GM23338 (cell line): ENCODE measurements at regions not wholly inside any gene's neighbourhood (a gene's known extent, or its start where the extent isn't known, plus 50 kb on each side); places are given as distances from the start of the nearest gene placed in this dataset.
"Not testable (repeated sequence)": the region's sequence is repeated elsewhere in the genome, so short reads cannot be mapped to it uniquely, and the experiment has no call there.

Experiments
- ATAC-seq: fragments of 200-7000 bp; cut with Tn5 transposase; 3 replicates; pipeline ENCODE4 v1.9.1; 2020
- DNase-seq: peaks from one replicate; pipeline ENCODE4 v3.0.0-alpha.2; 2015; ENCODE audit warnings: low spot score
- H2AFZ ChIP-seq: fragments of 200-600 bp; sonication (generic); 2 replicates; pipeline ENCODE4 v1.8.0; 2016; ENCODE audit warnings: antibody characterized with exemption, mild to moderate bottlenecking, moderate library complexity
- H3F3A ChIP-seq: fragments of 200-600 bp; sonication (generic); replicated peaks from 2 replicates; pipeline ENCODE4 v1.8.0; 2017; ENCODE audit warnings: antibody characterized with exemption, mixed run types, low read depth
- H3K27ac ChIP-seq: fragments of 200-600 bp; sonication (generic); 2 replicates; pipeline ENCODE4 v1.6.1; 2016; ENCODE audit warnings: low read depth
- H3K27me3 ChIP-seq: fragments of 200-600 bp; sonication (generic); 2 replicates; pipeline ENCODE4 v1.8.0; 2016; ENCODE audit warnings: mild to moderate bottlenecking, mixed run types, moderate library complexity; ENCODE audit not compliant: insufficient read depth
- H3K36me3 ChIP-seq: fragments of 200-600 bp; sonication (generic); 2 replicates; pipeline ENCODE4 v1.8.0; 2016; ENCODE audit warnings: mild to moderate bottlenecking; ENCODE audit not compliant: insufficient read depth
- H3K4me1 ChIP-seq: fragments of 200-600 bp; sonication (generic); 2 replicates; pipeline ENCODE4 v1.8.0; 2016; ENCODE audit warnings: mild to moderate bottlenecking, moderate library complexity; ENCODE audit not compliant: insufficient read depth
- H3K4me2 ChIP-seq: fragments of 200-600 bp; sonication (generic); 2 replicates; pipeline ENCODE4 v1.7.1; 2017; ENCODE audit warnings: mixed run types
- H3K4me3 ChIP-seq: fragments of 200-600 bp; sonication (generic); 2 replicates; pipeline ENCODE4 v1.6.1; 2016; ENCODE audit warnings: mixed run types
- H3K79me2 ChIP-seq: fragments of 200-600 bp; sonication (generic); replicated peaks from 2 replicates; pipeline ENCODE4 v1.8.0; 2017; ENCODE audit warnings: mild to moderate bottlenecking; ENCODE audit not compliant: insufficient read depth
- H3K9me2 ChIP-seq: fragments of 200-600 bp; sonication (generic); 2 replicates; pipeline ENCODE4 v1.8.0; 2017; ENCODE audit not compliant: insufficient read depth
- H4K20me1 ChIP-seq: fragments of 200-600 bp; sonication (generic); replicated peaks from 2 replicates; pipeline ENCODE4 v1.8.0; 2017; ENCODE audit warnings: mild to moderate bottlenecking; ENCODE audit not compliant: insufficient read depth
- H3K27ac Mint-ChIP-seq: 2 replicates; pipeline ENCODE4 v1.8.0; 2020; ENCODE audit warnings: inconsistent platforms, mild to moderate bottlenecking, moderate library complexity, mixed read lengths
- H3K27me3 Mint-ChIP-seq: 3 replicates; pipeline ENCODE4 v1.8.0; 2022; ENCODE audit warnings: low read depth, mild to moderate bottlenecking, moderate library complexity, mixed read lengths, inconsistent platforms; ENCODE audit not compliant: insufficient read depth, poor library complexity
- H3K36me3 Mint-ChIP-seq: 3 replicates; pipeline ENCODE4 v1.8.0; 2021; ENCODE audit warnings: low read depth, mild to moderate bottlenecking, inconsistent platforms, moderate library complexity, mixed read lengths
- H3K4me1 Mint-ChIP-seq: 3 replicates; pipeline ENCODE4 v1.8.0; 2020; ENCODE audit warnings: mild to moderate bottlenecking, inconsistent platforms, mixed read lengths
- H3K4me3 Mint-ChIP-seq: 3 replicates; pipeline ENCODE4 v1.8.0; 2021; ENCODE audit warnings: moderate library complexity, mild to moderate bottlenecking, inconsistent platforms, mixed read lengths
- H3K9me3 Mint-ChIP-seq: 3 replicates; pipeline ENCODE4 v1.8.0; 2020; ENCODE audit warnings: moderate library complexity, mild to moderate bottlenecking, inconsistent platforms, mixed read lengths
- NANOG ChIP-seq: IDR thresholded peaks from 2 replicates; pipeline ENCODE4 v1.6.1; 2016; ENCODE audit warnings: antibody characterized with exemption, borderline replicate concordance
- STAT1 ChIP-seq: IDR thresholded peaks from one replicate; pipeline ENCODE4 v1.6.1; 2016; ENCODE audit warnings: antibody characterized with exemption; ENCODE audit not compliant: unreplicated experiment
- ZNF331 ChIP-seq: fragments of 250-450 bp; sonication (Bioruptor Pico); IDR thresholded peaks from 2 replicates; pipeline ENCODE4 v1.5.0; 2020; ENCODE audit warnings: low read depth, mild to moderate bottlenecking, moderate library complexity
- ZNF462 ChIP-seq: fragments of 250-450 bp; sonication (Bioruptor Pico); IDR thresholded peaks from 2 replicates; pipeline ENCODE4 v1.5.0; 2020; ENCODE audit warnings: mild to moderate bottlenecking, moderate library complexity
- TF ChIP-seq, protein P1 (sequence below): IDR thresholded peaks from 2 replicates; pipeline ENCODE4 v1.6.1; 2016; ENCODE audit warnings: antibody characterized with exemption

DNA sequence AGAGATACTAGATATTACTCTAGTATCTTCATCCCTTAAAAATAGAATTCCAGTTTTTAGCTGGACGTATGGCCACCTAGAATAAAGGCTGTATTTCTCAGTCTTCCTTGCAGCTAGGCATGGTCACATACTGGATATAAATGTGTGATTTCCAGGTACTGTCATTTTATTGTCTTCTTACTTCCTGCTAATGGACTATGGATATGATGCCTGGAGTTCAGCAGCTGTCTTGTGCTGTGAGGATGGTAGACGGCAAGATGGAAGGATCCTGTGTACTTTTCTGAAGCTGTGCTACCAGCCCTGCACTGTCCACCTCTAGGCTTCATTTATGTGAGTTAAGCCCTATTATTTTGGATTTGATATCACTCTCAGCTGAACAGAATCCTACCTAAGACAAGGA is 83.4 kb downstream of the EBLN2 start (continued):
- no peak for TF ChIP-seq ZNF462 (CRISPR knock-in tag)
- TF ChIP-seq STAT1, result no peak
- TF ChIP-seq, protein P1, sequence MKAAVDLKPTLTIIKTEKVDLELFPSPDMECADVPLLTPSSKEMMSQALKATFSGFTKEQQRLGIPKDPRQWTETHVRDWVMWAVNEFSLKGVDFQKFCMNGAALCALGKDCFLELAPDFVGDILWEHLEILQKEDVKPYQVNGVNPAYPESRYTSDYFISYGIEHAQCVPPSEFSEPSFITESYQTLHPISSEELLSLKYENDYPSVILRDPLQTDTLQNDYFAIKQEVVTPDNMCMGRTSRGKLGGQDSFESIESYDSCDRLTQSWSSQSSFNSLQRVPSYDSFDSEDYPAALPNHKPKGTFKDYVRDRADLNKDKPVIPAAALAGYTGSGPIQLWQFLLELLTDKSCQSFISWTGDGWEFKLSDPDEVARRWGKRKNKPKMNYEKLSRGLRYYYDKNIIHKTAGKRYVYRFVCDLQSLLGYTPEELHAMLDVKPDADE, result no peak
- TF ChIP-seq NANOG, result no peak
- TF ChIP-seq ZNF331 (CRISPR knock-in tag), result no peak

DNA sequence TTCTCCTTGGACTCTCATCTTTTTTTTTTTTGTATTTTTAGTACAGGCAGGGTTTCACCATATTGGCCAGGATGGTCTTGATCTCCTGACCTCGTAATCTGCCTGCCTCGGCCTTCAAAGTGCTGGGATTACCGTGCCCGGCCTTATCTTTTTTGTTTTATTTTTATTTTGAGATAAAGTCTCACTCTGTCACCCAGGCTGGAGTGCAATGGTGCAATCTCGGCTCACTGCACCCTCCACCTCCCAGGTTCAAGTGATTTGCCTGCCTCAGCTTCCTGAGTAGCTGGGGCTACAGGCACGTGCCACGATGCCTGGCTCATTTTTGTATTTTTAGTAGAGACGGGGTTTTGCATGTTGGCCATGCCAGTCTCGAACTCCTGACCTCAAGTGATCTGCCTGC is 86.0 kb downstream of the EBLN2 start:
- not testable (repeated sequence) for H3K27me3 Mint-ChIP-seq, H3K4me1 Mint-ChIP-seq

More for the DNA sequence above, 86.0 kb downstream of the EBLN2 start:
- not testable (repeated sequence) for H3K9me3 Mint-ChIP-seq, H3K4me3 ChIP-seq, H3K4me2 ChIP-seq, DNase-seq, H3K36me3 ChIP-seq, H3K4me1 ChIP-seq, H3K4me3 Mint-ChIP-seq, H3F3A ChIP-seq, H2AFZ ChIP-seq, H4K20me1 ChIP-seq, H3K79me2 ChIP-seq, H3K27me3 ChIP-seq, H3K27ac Mint-ChIP-seq, H3K27ac ChIP-seq, H3K9me2 ChIP-seq, ATAC-seq, H3K36me3 Mint-ChIP-seq
